OCI-M2 (cell line): ENCODE measurements at regions not wholly inside any gene's neighbourhood (a gene's known extent, or its start where the extent isn't known, plus 50 kb on each side); places are given as distances from the start of the nearest gene placed in this dataset.
"Not testable (repeated sequence)": the region's sequence is repeated elsewhere in the genome, so short reads cannot be mapped to it uniquely, and the experiment has no call there.

Source experiments
- DNase-seq: peaks from one replicate; lab custom pipeline; 2025; ENCODE audit not compliant: unreplicated experiment; lab: John Stamatoyannopoulos, UW

- DNase-seq, result no peak
Observed at GRCh38 chr4:38463268-38463958, 200.6 kb upstream of the KLF3 start.

- no peak for DNase-seq
Observed at GRCh38 chr4:38464328-38464727, 199.7 kb upstream of the KLF3 start.

- no peak for DNase-seq
Observed at GRCh38 chr4:38466401-38466800, 197.6 kb upstream of the KLF3 start.

GRCh38 chr4:38467296-38467695, 196.7 kb upstream of the KLF3 start:
- DNase-seq, result no peak

GRCh38 chr4:38468339-38468866, 195.6 kb upstream of the KLF3 start:
- DNase-seq, result no peak

- DNase-seq, result no peak
Observed at GRCh38 chr4:38469410-38469809, 194.6 kb upstream of the KLF3 start.

GRCh38 chr4:38470735-38471262, 193.2 kb upstream of the KLF3 start:
- no peak for DNase-seq

GRCh38 chr4:38482696-38483095, 181.3 kb upstream of the KLF3 start:
- no peak for DNase-seq

- not testable (repeated sequence) for DNase-seq
Observed at GRCh38 chr4:38483628-38484027, 180.4 kb upstream of the KLF3 start.

- DNase-seq, result no peak
Observed at GRCh38 chr4:38489011-38489861, 174.8 kb upstream of the KLF3 start.

- DNase-seq, result no peak
Observed at GRCh38 chr4:38489924-38490639, 173.9 kb upstream of the KLF3 start.

GRCh38 chr4:38490753-38491446, 173.1 kb upstream of the KLF3 start:
- DNase-seq, result no peak

GRCh38 chr4:38491854-38492478, 172.0 kb upstream of the KLF3 start:
- no peak for DNase-seq

- no peak for DNase-seq
Observed at GRCh38 chr4:38493066-38493465, 170.9 kb upstream of the KLF3 start.

- no peak for DNase-seq
Observed at GRCh38 chr4:38495446-38495845, 168.6 kb upstream of the KLF3 start.

- DNase-seq, result no peak
Observed at GRCh38 chr4:38497121-38497520, 166.9 kb upstream of the KLF3 start.

GRCh38 chr4:38499101-38499500, 164.9 kb upstream of the KLF3 start:
- DNase-seq, result no peak

- DNase-seq, result no peak
Observed at GRCh38 chr4:38500433-38500832, 163.6 kb upstream of the KLF3 start.

GRCh38 chr4:38501698-38502097, 162.3 kb upstream of the KLF3 start:
- DNase-seq, result no peak

- DNase-seq, result no peak
Observed at GRCh38 chr4:38503689-38504395, 160.2 kb upstream of the KLF3 start.
